Activated CD8-positive, alpha-beta T cell treated with anti-CD3 and anti-CD28 coated beads for 36 hours (primary cell): ENCODE measurements at regions not wholly inside any gene's neighbourhood (a gene's known extent, or its start where the extent isn't known, plus 50 kb on each side); places are given as distances from the start of the nearest gene placed in this dataset.

Experiments
- ATAC-seq: fragments of 200-7000 bp; cut with Tn5 transposase; one replicate; pipeline ENCODE4 v1.10.0; 2021; ENCODE audit warnings: mild to moderate bottlenecking, moderate library complexity
- CTCF ChIA-PET: fragments of 350-600 bp; sonication (Branson Sonifier 250); formaldehyde crosslinking; loops from one replicate; lab custom pipeline; 2021; ENCODE audit warnings: antibody characterized with exemption; lab: Charles Lee
- POLR2A ChIA-PET: fragments of 350-600 bp; sonication (Branson Sonifier 250); formaldehyde crosslinking; loops from one replicate; lab custom pipeline; 2021; ENCODE audit warnings: antibody characterized with exemption; lab: Charles Lee
- DNase-seq: peaks from one replicate; pipeline ENCODE4 v3.0.0-alpha.2; 2020
- H3K27ac Mint-ChIP-seq: one replicate; pipeline ENCODE4 v1.8.0; 2021; ENCODE audit warnings: mild to moderate bottlenecking, mixed read lengths
- H3K27me3 Mint-ChIP-seq: one replicate; pipeline ENCODE4 v1.8.0; 2021; ENCODE audit warnings: mixed read lengths
- H3K36me3 Mint-ChIP-seq: one replicate; pipeline ENCODE4 v1.8.0; 2021; ENCODE audit warnings: low read depth, mixed read lengths
- H3K4me1 Mint-ChIP-seq: one replicate; pipeline ENCODE4 v1.8.0; 2021; ENCODE audit warnings: low read depth, mixed read lengths
- H3K4me3 Mint-ChIP-seq: one replicate; pipeline ENCODE4 v1.8.0; 2021; ENCODE audit warnings: mild to moderate bottlenecking, moderate library complexity, mixed read lengths
- H3K9me3 Mint-ChIP-seq: one replicate; pipeline ENCODE4 v1.8.0; 2021; ENCODE audit warnings: mixed read lengths
- intact Hi-C: fragments of 100-400 bp; cut with micrococcal nuclease; formaldehyde crosslinking; loops from one replicate; pipeline ENCODE4 v1.10.0; 2022
- TF ChIP-seq, protein P1 (sequence below): fragments of 200-600 bp; IDR thresholded peaks from one replicate; pipeline ENCODE4 v1.8.0; 2022; ENCODE audit warnings: antibody characterized with exemption, mild to moderate bottlenecking

DNA sequence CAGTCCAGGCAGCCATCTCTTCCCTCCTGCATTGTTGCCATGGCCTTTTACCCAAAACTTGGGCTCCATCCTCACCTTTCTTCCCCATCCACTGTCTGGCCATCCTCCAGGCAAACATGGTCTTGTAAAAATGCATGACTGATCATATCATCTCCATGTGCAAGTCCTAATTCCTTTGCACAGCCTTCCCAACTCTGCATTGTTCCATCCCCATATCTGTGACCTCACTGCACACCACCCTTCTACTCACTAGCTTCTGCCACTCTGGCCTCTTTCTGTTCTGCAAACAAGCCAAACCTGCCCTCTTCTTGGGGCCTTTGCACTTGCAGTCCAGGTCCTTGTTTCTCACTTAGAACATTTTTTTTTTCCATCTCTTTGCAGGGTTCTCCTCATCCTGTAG, 230.1 kb upstream of the GJB5 start:
- TF ChIP-seq, protein P1, sequence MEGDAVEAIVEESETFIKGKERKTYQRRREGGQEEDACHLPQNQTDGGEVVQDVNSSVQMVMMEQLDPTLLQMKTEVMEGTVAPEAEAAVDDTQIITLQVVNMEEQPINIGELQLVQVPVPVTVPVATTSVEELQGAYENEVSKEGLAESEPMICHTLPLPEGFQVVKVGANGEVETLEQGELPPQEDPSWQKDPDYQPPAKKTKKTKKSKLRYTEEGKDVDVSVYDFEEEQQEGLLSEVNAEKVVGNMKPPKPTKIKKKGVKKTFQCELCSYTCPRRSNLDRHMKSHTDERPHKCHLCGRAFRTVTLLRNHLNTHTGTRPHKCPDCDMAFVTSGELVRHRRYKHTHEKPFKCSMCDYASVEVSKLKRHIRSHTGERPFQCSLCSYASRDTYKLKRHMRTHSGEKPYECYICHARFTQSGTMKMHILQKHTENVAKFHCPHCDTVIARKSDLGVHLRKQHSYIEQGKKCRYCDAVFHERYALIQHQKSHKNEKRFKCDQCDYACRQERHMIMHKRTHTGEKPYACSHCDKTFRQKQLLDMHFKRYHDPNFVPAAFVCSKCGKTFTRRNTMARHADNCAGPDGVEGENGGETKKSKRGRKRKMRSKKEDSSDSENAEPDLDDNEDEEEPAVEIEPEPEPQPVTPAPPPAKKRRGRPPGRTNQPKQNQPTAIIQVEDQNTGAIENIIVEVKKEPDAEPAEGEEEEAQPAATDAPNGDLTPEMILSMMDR: no peak
- ATAC-seq (no peak), DNase-seq (no peak)
- Mint-ChIP-seq H3K4me3 (no peak overlapping the region), H3K27me3 (peaks cover 11% of the 10 kb centered on the region), H3K36me3 (no peaks in the 10 kb centered on the region), H3K4me1 (no peaks in the 10 kb centered on the region), H3K9me3 (no peaks in the 10 kb centered on the region), H3K27ac (no peak overlapping the region)
- CTCF ChIA-PET: no interaction called here
- POLR2A ChIA-PET: no interaction called here
- intact Hi-C loops: no loop called here

DNA sequence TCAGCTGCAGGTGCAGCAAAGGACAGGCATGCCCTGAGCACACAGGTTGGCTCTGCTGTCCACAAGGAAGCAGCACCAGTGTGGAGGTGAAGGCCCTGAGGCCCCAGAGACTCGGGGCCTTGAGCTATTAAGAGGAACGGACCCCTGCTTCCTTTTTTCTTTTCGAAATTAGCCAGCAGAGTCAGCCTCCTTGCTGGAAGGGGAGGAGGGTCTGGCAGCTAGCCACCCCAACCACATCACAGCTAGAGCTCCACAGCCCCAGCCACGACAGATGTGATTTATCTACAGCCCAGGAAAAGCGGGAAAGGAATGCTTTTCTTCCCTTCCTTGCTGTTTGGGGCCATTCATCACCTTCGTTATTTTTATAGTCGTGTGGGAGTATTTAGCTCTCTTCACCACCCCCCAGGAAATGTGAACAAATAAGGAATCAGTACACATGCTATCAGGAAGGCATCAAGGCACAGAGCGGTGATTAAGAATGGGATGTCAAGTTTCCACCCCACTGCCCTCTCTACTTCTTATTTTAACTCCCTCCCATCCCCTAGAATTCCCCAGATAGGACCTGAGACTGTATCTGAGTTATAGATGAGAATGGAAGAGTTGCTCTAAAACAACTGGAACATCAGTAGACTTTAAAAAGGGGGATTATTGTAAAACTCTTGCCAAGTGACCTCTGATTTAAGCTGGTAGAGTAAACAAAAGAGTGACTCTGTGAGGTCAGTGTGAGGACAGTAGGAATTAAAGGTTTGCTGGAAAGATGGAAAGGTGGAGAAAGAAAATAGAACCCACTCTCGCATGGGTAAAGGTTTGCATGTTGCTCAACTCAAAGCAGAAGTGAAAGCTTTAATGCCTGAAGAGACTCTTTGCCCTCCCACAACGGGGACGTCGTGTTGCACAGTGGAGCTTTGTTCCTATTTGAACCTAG, 224.7 kb upstream of the GJB5 start:
- intact Hi-C loops: no loop called here
- H3K27me3 Mint-ChIP-seq: peaks cover 21% of the 10 kb centered on the region
- ATAC-seq (no peak), DNase-seq (no peak)
- H3K9me3 Mint-ChIP-seq: no peaks in the 10 kb centered on the region
- no peak overlapping the region for H3K4me3 Mint-ChIP-seq
- H3K27ac Mint-ChIP-seq: no peak overlapping the region
- TF ChIP-seq, protein P1: no peak
- ChIA-PET POLR2A (no interaction called here), CTCF (no interaction called here)
- no peaks in the 10 kb centered on the region for H3K36me3 Mint-ChIP-seq
- no peaks in the 10 kb centered on the region for H3K4me1 Mint-ChIP-seq

DNA sequence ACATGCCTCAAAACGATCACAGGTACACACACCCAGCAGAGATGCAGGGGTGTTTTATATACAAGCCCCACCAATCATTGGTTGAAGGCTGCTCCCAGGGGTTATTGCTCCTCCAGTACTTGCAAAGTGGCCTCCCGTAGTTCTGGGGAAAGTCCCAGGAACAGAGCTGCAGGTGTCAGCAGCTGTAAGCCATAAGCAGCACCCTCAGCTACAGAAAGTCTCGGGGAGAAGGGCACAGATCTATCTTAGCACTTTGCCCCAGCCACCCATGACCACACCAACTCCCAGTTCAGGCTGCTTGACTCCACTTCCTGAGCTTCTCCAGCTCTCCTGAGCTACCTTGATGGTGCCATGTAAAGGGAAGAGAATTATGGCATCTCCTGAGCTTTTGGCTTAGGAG, 222.7 kb upstream of the GJB5 start:
- H3K4me3 Mint-ChIP-seq: no peak overlapping the region

DNA sequence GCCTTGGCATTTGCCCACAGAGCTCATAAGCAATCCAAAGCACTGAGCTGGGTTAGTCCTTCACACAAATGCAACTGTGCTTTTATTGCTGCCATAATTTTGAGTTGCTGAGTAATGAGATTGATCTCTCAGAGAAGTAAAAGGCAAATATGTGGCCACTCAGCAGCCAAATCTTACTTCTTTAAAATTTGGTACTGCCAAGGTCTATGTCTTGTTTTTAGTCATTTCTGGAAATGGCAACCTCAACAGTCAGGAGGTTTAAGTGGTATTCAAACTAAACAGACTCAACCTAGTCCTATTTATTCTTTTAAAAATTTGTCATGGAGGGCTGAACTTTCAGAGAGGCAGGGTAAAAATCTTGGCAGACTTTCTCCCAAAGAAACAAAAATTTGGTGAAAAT, 216.4 kb upstream of the GJB5 start:
- Mint-ChIP-seq H3K27ac (no peak overlapping the region), H3K27me3 (peaks cover 18% of the 10 kb centered on the region), H3K4me3 (no peak overlapping the region), H3K9me3 (no peaks in the 10 kb centered on the region), H3K4me1 (no peaks in the 10 kb centered on the region), H3K36me3 (no peaks in the 10 kb centered on the region)
- ChIA-PET POLR2A (no interaction called here), CTCF (no interaction called here)
- TF ChIP-seq, protein P1: no peak
- ATAC-seq (no peak), DNase-seq (no peak)
- intact Hi-C loops: loop anchor here (5.0 kb wide), 1 partner anchor 204 kb away; no protein-coding TSS in a partner anchor

More for the DNA sequence above, 222.7 kb upstream of the GJB5 start:
- ChIA-PET POLR2A (no interaction called here), CTCF (interaction anchor here (1.3 kb wide), 1 partner anchor 211 kb away, joined by 3 read pairs; no protein-coding TSS in a partner anchor)
- Mint-ChIP-seq H3K27ac (no peak overlapping the region), H3K9me3 (no peaks in the 10 kb centered on the region), H3K4me1 (no peaks in the 10 kb centered on the region), H3K36me3 (no peaks in the 10 kb centered on the region), H3K27me3 (peaks cover 19% of the 10 kb centered on the region)
- TF ChIP-seq, protein P1: no peak
- no peak for ATAC-seq
- DNase-seq: no peak
- intact Hi-C loops: no loop called here

DNA sequence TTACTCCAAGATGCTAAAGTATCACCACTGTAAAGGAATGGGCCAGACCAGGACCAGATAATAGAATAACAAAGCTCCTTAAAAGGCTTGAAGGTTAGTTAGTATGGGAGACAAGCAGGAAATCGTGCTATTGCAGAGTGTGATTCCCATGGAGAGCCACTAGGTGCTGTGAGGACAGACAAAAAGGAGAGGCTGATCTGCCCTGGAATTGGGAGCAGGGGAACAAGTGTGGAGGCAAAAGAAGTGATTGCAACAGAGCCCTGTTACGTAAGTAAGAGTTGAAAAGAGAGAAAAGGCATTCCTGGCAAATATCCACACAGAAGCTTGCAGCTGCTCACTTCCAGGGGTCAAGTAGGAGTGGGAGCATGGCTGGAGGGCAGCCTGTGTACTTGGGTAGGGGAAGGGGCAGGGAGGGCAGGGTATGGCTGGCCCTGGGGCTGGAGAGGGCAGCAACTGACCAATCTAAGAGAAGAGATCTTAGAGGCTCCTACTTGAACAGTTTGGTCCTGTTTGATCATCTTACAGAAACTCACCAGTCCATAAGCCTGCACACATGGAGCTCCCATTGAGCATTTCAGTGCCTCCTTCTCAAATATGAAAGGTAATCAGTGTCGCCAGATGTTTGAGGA, 207.7 kb upstream of the GJB5 start:
- CTCF ChIA-PET: no interaction called here
- no peak overlapping the region for H3K4me3 Mint-ChIP-seq
- H3K4me1 Mint-ChIP-seq: no peaks in the 10 kb centered on the region
- H3K27ac Mint-ChIP-seq: no peak overlapping the region
- peaks cover 19% of the 10 kb centered on the region for H3K27me3 Mint-ChIP-seq
- H3K36me3 Mint-ChIP-seq: no peaks in the 10 kb centered on the region
- TF ChIP-seq, protein P1: no peak
- H3K9me3 Mint-ChIP-seq: peaks cover 2% of the 10 kb centered on the region
- intact Hi-C loops: no loop called here
- no peak for DNase-seq
- POLR2A ChIA-PET: interaction anchor here (0.5 kb wide), 1 partner anchor 1286 kb away, joined by 3 read pairs; no protein-coding TSS in a partner anchor
- ATAC-seq: no peak
